ENCODE measurements at regions not wholly inside any gene's neighbourhood (a gene's known extent, or its start where the extent isn't known, plus 50 kb on each side); places are given as distances from the start of the nearest gene placed in this dataset.

GRCh38 chr11:92675810-92676209 lies 293.6 kb upstream of the MTNR1B start:
- no peak for DNase-seq

- no peak for DNase-seq
Observed at GRCh38 chr11:92678008-92678611, 291.3 kb upstream of the MTNR1B start.

GRCh38 chr11:92681586-92681985 lies 287.9 kb upstream of the MTNR1B start:
- DNase-seq, result no peak

- no peak for DNase-seq
Observed at GRCh38 chr11:92682136-92682535, 287.3 kb upstream of the MTNR1B start.

- no peak for DNase-seq
Observed at GRCh38 chr11:92682952-92683351, 286.5 kb upstream of the MTNR1B start.

- DNase-seq, result no peak
Observed at GRCh38 chr11:92685049-92685448, 284.4 kb upstream of the MTNR1B start.

- DNase-seq, result no peak
Observed at GRCh38 chr11:92687724-92688123, 281.7 kb upstream of the MTNR1B start.

GRCh38 chr11:92688416-92688815 lies 281.0 kb upstream of the MTNR1B start:
- no peak for DNase-seq

- DNase-seq, result no peak
Observed at GRCh38 chr11:92692826-92693546, 276.5 kb upstream of the MTNR1B start.

- no peak for DNase-seq
Observed at GRCh38 chr11:92696076-92696475, 273.4 kb upstream of the MTNR1B start.

GRCh38 chr11:92697461-92698312 lies 271.8 kb upstream of the MTNR1B start:
- no peak for DNase-seq

- no peak for DNase-seq
Observed at GRCh38 chr11:92698742-92699141, 270.7 kb upstream of the MTNR1B start.

- DNase-seq, result no peak
Observed at GRCh38 chr11:92702037-92702804, 267.2 kb upstream of the MTNR1B start.

- DNase-seq, result no peak
Observed at GRCh38 chr11:92702805-92703448, 266.5 kb upstream of the MTNR1B start.

GRCh38 chr11:92703449-92703830 lies 266.0 kb upstream of the MTNR1B start:
- DNase-seq, result peak; percentile 8

- no peak for DNase-seq
Observed at GRCh38 chr11:92707173-92707619, 262.3 kb upstream of the MTNR1B start.

- DNase-seq, result no peak
Observed at GRCh38 chr11:92707665-92708064, 261.8 kb upstream of the MTNR1B start.

GRCh38 chr11:92709329-92709728 lies 260.1 kb upstream of the MTNR1B start:
- DNase-seq, result no peak

- no peak for DNase-seq
Observed at GRCh38 chr11:92711926-92712325, 257.5 kb upstream of the MTNR1B start.

- DNase-seq, result no peak
Observed at GRCh38 chr11:92714111-92714510, 255.3 kb upstream of the MTNR1B start.

- DNase-seq, result no peak
Observed at GRCh38 chr11:92717240-92717639, 252.2 kb upstream of the MTNR1B start.

GRCh38 chr11:92720385-92720784 lies 249.1 kb upstream of the MTNR1B start:
- no peak for DNase-seq

- no peak for DNase-seq
Observed at GRCh38 chr11:92725352-92725751, 244.1 kb upstream of the MTNR1B start.

Data from hematopoietic multipotent progenitor cell treated with erythropoietin and hydrocortisone succinate and interleukin-3 and kit ligand, for 4 days (in vitro differentiated cells).